Epithelial cell of esophagus (primary cell): ENCODE measurements at regions not wholly inside any gene's neighbourhood (a gene's known extent, or its start where the extent isn't known, plus 50 kb on each side); places are given as distances from the start of the nearest gene placed in this dataset.

Experiments used
- DNase-seq: peaks from one replicate; pipeline ENCODE4 v3.0.0; 2010; ENCODE audit warnings: low read depth
- H3K4me3 ChIP-seq: 2 replicates; pipeline ENCODE4 v1.5.1; 2011; ENCODE audit warnings: mild to moderate bottlenecking, low read length, control low read depth
- CTCF ChIP-seq: IDR thresholded peaks from 2 replicates; pipeline ENCODE4 v1.5.1; 2011; ENCODE audit warnings: low read depth, mild to moderate bottlenecking, low read length, control low read depth, inconsistent platforms; ENCODE audit not compliant: insufficient read depth; ENCODE audit errors: missing control alignments

- no peak for DNase-seq
- no peak for TF ChIP-seq CTCF
- H3K4me3 ChIP-seq = no peak overlapping the region
These were observed 114.7 kb downstream of the MXRA5 start for GRCh38 chrX:3231766-3232165.

GRCh38 chrX:3230496-3230895 is 116.0 kb downstream of the MXRA5 start:
- TF ChIP-seq CTCF = no peak
- no peak for DNase-seq

GRCh38 chrX:3227526-3227925 is 118.9 kb downstream of the MXRA5 start:
- no peak for TF ChIP-seq CTCF
- DNase-seq = peak; percentile 43
- no peak overlapping the region for H3K4me3 ChIP-seq

More at GRCh38 chrX:3230496-3230895, 116.0 kb downstream of the MXRA5 start:
- H3K4me3 ChIP-seq = no peak overlapping the region

GRCh38 chrX:3226087-3226486 is 120.4 kb downstream of the MXRA5 start:
- TF ChIP-seq CTCF = no peak
- H3K4me3 ChIP-seq = no peak overlapping the region
- no peak for DNase-seq

GRCh38 chrX:3221643-3222042 is 124.8 kb downstream of the MXRA5 start:
- no peak for DNase-seq
- no peak overlapping the region for H3K4me3 ChIP-seq
- no peak for TF ChIP-seq CTCF

- no peak overlapping the region for H3K4me3 ChIP-seq
- no peak for TF ChIP-seq CTCF
- DNase-seq = no peak
These were observed 126.8 kb downstream of the MXRA5 start for GRCh38 chrX:3219667-3220066.

GRCh38 chrX:3219231-3219630 is 127.2 kb downstream of the MXRA5 start:
- no peak overlapping the region for H3K4me3 ChIP-seq
- TF ChIP-seq CTCF = no peak

More at GRCh38 chrX:3219231-3219630, 127.2 kb downstream of the MXRA5 start:
- no peak for DNase-seq
